ENCODE measurements at regions not wholly inside any gene's neighbourhood (a gene's known extent, or its start where the extent isn't known, plus 50 kb on each side); places are given as distances from the start of the nearest gene placed in this dataset.

GRCh38 chr9:88229434-88229833 is 91.2 kb upstream of the SPATA31C2 start:
- no peak for DNase-seq (ENCODE audit: low read depth in 2 of 2)

- no peak for DNase-seq (ENCODE audit: low read depth in 2 of 2)
These were observed 86.7 kb upstream of the SPATA31C2 start for GRCh38 chr9:88224938-88225337.

GRCh38 chr9:88221105-88221504 is 82.8 kb upstream of the SPATA31C2 start:
- DNase-seq (ENCODE audit: low read depth in 2 of 2) = no peak

- DNase-seq (ENCODE audit: low read depth in 2 of 2) = no peak
These were observed 82.4 kb upstream of the SPATA31C2 start for GRCh38 chr9:88220652-88221051.

- DNase-seq (ENCODE audit: low read depth in 2 of 2) = no peak
These were observed 81.3 kb upstream of the SPATA31C2 start for GRCh38 chr9:88219601-88220000.

GRCh38 chr9:88218726-88219125 is 80.5 kb upstream of the SPATA31C2 start:
- no peak for DNase-seq (ENCODE audit: low read depth in 2 of 2)

GRCh38 chr9:88216126-88216995 is 78.1 kb upstream of the SPATA31C2 start:
- DNase-seq (ENCODE audit: low read depth in 2 of 2) = no peak

- DNase-seq (ENCODE audit: low read depth in 2 of 2) = no peak
These were observed 77.2 kb upstream of the SPATA31C2 start for GRCh38 chr9:88215196-88216125.

GRCh38 chr9:88202321-88202720 is 64.0 kb upstream of the SPATA31C2 start:
- DNase-seq (ENCODE audit: low read depth in 2 of 2) = no peak

- no peak for DNase-seq (ENCODE audit: low read depth in 2 of 2)
These were observed 60.1 kb upstream of the SPATA31C2 start for GRCh38 chr9:88198341-88198807.

- DNase-seq (ENCODE audit: low read depth in 2 of 2) = no peak
These were observed 59.6 kb upstream of the SPATA31C2 start for GRCh38 chr9:88197781-88198340.

GRCh38 chr9:88197016-88197415 is 58.7 kb upstream of the SPATA31C2 start:
- no peak for DNase-seq (ENCODE audit: low read depth in 2 of 2)

- no peak for DNase-seq (ENCODE audit: low read depth in 2 of 2)
These were observed 58.0 kb upstream of the SPATA31C2 start for GRCh38 chr9:88196142-88196790.

- DNase-seq (ENCODE audit: low read depth in 2 of 2) = no peak
These were observed 55.5 kb upstream of the SPATA31C2 start for GRCh38 chr9:88193766-88194165.

- DNase-seq (ENCODE audit: low read depth in 2 of 2) = no peak
These were observed 53.2 kb upstream of the SPATA31C2 start for GRCh38 chr9:88191456-88191855.

GRCh38 chr9:88189371-88189770 is 51.1 kb upstream of the SPATA31C2 start:
- no peak for DNase-seq (ENCODE audit: low read depth in 2 of 2)

Data from stimulated activated CD8-positive, alpha-beta memory T cell treated with anti-CD3 and anti-CD28 coated beads, Interleukin-7, amount 100 ng/mL, for 4 hours (primary cell).